Pancreas (tissue), 10 donors: ENCODE measurements at regions not wholly inside any gene's neighbourhood (a gene's known extent, or its start where the extent isn't known, plus 50 kb on each side); places are given as distances from the start of the nearest gene placed in this dataset.

Experiments used
- ATAC-seq, 4 donors: fragments of 200-7000 bp; cut with Tn5 transposase; one replicate each; pipeline versions ENCODE4 v1.8.0 to v1.9.1; 2020; ENCODE audit warnings: mild to moderate bottlenecking in 4 of 4, moderate library complexity in 4 of 4
- DNase-seq, 6 donors: peaks; one replicate each; pipeline ENCODE4 v3.0.0-alpha.2; 2020
- FAIRE-seq: peaks from 2 replicates; lab custom pipeline; 2012; peaks lifted over from hg19 to GRCh38; lab: Jason Lieb, UNC
- H3K27ac ChIP-seq, 4 donors: fragments of 200-600 bp; sonication (generic); 1 replicate in 3 of 4; 2 replicates in 1 of 4; pipeline versions ENCODE4 v1.5.0 to v1.8.0; 2020
- H3K27me3 ChIP-seq, 4 donors: fragments of 200-600 bp; one replicate each; pipeline ENCODE4 v1.8.0; 2021
- H3K36me3 ChIP-seq, 3 donors: fragments of 200-600 bp; sonication (generic) in 1 of 3; one replicate each; pipeline versions ENCODE4 v1.5.0 to v1.8.0; 2020 to 2021
- H3K4me1 ChIP-seq, 3 donors: fragments of 200-600 bp; one replicate each; pipeline ENCODE4 v1.8.0; 2021
- H3K4me3 ChIP-seq, 4 donors: fragments of 200-600 bp; sonication (generic) in 2 of 4; one replicate each; pipeline versions ENCODE4 v1.5.0 to v1.8.0; 2020 to 2021
- H3K9me3 ChIP-seq, 4 donors: fragments of 200-600 bp; one replicate each; pipeline ENCODE4 v1.8.0; 2021
- WGBS, 2 donors: extraction: QIAGEN DNeasy Blood & Tissue Kit; methylation state at CpG; one replicate each; pipeline ENCODE4 v1.1.7; 2013; 5-methylcytosine and 5-hydroxymethylcytosine counted together
- intact Hi-C, 3 donors: fragments of 100-400 bp; cut with DNase I; formaldehyde crosslinking; loops; one replicate each; pipeline versions ENCODE4 v1.11.1 to v1.14.2; 2022
- TF ChIP-seq, protein P1 (sequence below), 4 donors: fragments of 200-600 bp; sonication (generic) in 3 of 4; IDR thresholded peaks; one replicate each; pipeline versions ENCODE4 v1.5.0 to v1.8.0; 2021; ENCODE audit warnings: antibody characterized with exemption in 4 of 4
- donor health status: healthy with polysubstance abuse.
- donor health status: DM: no; HTN: no; CAD: no; lungs with moderate emphysema.
- donor health status: DM: no; HTN: no; CAD: no.
- donor health status: control.
- donor health status: control.
- donor health status: Bipolar disorder and iron deficiency.
- donor health status: DM: yes; HTN: yes; CAD: no.
- donor health status: DM: no; HTN: no; CAD: no.
- donor health status: DM: no; HTN: no; CAD: no.
- donor health status: DM: yes; HTN: yes; CAD: no.

DNA sequence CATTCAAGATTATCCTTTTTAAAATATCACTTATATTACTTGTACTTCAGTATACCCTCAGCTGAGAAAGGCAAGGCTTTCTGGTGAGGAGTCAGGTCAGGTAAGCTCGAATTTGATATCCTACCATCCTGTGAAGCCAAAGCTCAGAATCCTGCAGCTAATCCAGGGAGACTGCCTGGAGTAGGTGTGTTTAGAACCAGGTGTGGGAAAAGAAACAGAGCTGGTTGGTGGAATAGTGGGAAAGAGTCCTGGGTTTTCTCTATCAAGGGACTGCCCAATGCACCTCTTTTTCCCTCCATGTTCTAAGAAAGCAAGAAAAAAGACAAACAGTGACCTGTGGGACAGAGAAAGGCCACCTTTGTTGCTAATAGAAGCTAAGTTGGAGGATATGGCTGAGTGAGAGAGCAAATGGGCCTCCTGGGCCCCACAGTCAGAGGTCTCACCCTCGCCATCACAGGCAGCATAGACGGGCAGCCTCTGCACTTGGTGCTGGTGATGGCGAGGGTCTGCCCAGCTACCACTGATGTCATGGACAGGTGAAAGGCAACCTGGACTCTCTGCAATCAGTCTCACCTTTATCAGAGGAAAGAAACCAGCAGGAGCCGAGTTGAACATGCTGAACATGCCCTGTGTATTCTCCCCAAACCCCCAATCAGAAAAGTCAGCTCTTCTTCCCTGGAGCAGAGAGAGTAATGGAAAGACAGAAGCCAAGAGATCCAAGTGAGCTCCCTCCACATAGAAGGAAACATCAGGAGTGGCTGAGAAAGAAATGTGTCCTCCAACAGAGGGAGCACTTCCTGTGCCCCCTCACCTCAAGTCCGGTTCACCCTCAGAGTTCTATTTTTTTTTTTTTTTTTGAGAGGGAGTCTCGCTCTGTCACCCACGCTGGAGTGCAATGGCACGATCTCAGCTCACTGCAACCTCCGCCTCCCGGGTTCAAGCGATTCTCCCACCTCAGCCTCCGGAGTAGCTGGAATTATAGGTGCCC, 491.3 kb downstream of the BUD13 start:
- 68 to 73% methylated on average over 13 of the region's 13 CpGs for WGBS, 2 donors
- TF ChIP-seq, protein P1, sequence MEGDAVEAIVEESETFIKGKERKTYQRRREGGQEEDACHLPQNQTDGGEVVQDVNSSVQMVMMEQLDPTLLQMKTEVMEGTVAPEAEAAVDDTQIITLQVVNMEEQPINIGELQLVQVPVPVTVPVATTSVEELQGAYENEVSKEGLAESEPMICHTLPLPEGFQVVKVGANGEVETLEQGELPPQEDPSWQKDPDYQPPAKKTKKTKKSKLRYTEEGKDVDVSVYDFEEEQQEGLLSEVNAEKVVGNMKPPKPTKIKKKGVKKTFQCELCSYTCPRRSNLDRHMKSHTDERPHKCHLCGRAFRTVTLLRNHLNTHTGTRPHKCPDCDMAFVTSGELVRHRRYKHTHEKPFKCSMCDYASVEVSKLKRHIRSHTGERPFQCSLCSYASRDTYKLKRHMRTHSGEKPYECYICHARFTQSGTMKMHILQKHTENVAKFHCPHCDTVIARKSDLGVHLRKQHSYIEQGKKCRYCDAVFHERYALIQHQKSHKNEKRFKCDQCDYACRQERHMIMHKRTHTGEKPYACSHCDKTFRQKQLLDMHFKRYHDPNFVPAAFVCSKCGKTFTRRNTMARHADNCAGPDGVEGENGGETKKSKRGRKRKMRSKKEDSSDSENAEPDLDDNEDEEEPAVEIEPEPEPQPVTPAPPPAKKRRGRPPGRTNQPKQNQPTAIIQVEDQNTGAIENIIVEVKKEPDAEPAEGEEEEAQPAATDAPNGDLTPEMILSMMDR (IDR thresholded peaks at IDR 0.05) = no peak
- Histone ChIP-seq H3K36me3 (no peaks in the 10 kb centered on the region), H3K9me3 (no peaks in the 10 kb centered on the region), H3K4me1 (no peaks in the 10 kb centered on the region), H3K4me3 (no peak overlapping the region), H3K27ac (no peak overlapping the region), H3K27me3 (no peaks in the 10 kb centered on the region)
- FAIRE-seq (no peak), ATAC-seq (no peak), DNase-seq (no peak)
- intact Hi-C loops = no loop called here

GRCh38 chr11:116279511-116279910, 493.3 kb downstream of the BUD13 start:
- Histone ChIP-seq H3K27me3 (no peaks in the 10 kb centered on the region), H3K27ac (no peak overlapping the region), H3K36me3 (no peaks in the 10 kb centered on the region), H3K4me1 (no peaks in the 10 kb centered on the region), H3K9me3 (no peaks in the 10 kb centered on the region), H3K4me3 (no peak overlapping the region)
- DNase-seq = no peak
- FAIRE-seq = no peak
- TF ChIP-seq, protein P1 (IDR thresholded peaks at IDR 0.05) = no peak
- WGBS, 2 donors = 37 to 41% methylated on average over 4 of the region's 4 CpGs
- intact Hi-C loops = no loop called here
- no peak for ATAC-seq

DNA sequence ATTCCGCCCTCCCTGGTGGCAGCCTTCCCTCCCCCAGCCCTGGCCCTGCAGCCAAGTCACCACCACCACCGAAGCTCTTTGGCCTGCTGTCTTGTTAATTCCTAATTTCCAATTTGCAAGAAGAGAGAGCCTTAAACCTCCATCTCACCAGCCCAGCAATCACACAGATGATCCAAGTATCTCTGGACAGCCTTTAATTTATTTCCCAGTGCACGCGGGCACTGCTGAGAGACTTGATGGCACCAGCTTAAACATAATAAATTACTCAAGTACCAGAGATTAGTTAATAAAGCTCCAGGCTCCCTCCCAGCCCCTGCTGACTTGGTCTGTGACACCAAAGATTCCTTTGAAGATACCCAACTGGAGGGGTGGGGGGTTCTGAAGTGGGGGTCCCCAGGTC, 494.7 kb downstream of the BUD13 start:
- DNase-seq (no peak), ATAC-seq (no peak), FAIRE-seq (no peak)
- Histone ChIP-seq H3K4me3 (no peak overlapping the region), H3K4me1 (no peaks in the 10 kb centered on the region), H3K9me3 (no peaks in the 10 kb centered on the region), H3K27me3 (no peaks in the 10 kb centered on the region), H3K36me3 (no peaks in the 10 kb centered on the region), H3K27ac (no peak overlapping the region)
- TF ChIP-seq, protein P1 (IDR thresholded peaks at IDR 0.05) = no peak
- 59 to 71% methylated on average over 4 of the region's 4 CpGs for WGBS, 2 donors
- intact Hi-C loops = no loop called here

DNA sequence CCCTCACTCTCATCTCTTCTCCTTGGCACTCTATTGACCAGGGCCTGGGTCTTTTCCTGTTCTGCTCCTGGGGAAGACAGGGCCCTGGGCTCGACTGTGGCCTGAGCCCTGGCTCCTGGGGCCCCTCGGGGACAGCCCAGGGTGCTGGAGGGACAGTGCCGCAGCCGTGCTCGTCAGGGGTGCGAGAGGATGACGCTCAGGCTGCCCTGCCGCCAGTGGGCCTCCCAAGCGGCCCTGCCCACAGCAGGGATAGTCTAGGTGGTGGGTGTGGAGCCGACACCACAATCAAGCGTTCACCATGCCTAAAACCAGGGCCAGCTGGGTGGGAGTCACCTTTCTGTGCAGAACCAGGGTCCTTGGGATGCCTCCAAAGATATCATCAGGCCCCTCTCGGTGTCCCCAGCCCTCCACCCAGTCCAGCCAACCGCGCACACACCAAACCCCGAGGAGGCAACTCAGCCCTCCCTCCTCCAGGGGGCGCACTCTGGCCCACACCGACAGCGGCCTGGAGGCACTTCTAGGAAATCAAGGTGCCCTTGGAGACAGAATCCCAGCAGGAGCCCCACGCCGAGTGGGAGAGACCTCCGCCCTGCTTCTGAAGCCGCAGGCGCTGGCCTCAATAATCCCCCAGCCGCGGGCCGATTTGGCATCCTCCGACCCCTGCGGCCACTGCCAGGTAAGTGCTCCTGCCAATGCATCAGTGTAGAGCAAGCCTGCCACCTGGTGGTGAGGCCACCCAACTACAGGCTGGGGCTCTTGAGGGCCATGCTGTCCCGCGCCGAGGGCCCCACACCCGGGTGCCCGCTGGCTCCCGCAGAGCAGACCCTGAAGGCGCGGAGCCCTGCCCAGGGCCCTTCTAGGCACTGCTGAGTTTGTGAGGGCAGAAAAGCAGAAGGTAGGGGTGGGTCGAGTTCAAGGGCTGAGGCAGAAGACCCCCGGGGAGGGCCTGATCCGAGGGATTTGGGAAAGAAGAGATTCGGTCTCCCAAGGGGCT, 496.4 kb downstream of the BUD13 start:
- ATAC-seq (peak; percentile 87 to 97 (median 96)), DNase-seq (peak; percentile 49 to 93 (median 81)), FAIRE-seq (no peak)
- no peaks in the 10 kb centered on the region for H3K36me3 ChIP-seq
- TF ChIP-seq, protein P1 (IDR thresholded peaks at IDR 0.05) = peak; percentile 96 to 98 (median 96)
- no peaks in the 10 kb centered on the region for H3K27me3 ChIP-seq
- intact Hi-C loops = no loop called here
- peak overlapping the region in 1 of 4 donors; percentile 33 for H3K4me3 ChIP-seq
- H3K27ac ChIP-seq = no peak overlapping the region
- no peaks in the 10 kb centered on the region for H3K9me3 ChIP-seq
- no peaks in the 10 kb centered on the region for H3K4me1 ChIP-seq
- 31 to 35% methylated on average over 39 to 40 of the region's 40 CpGs for WGBS, 2 donors
